Neural progenitor cell (in vitro differentiated cells): ENCODE measurements at regions not wholly inside any gene's neighbourhood (a gene's known extent, or its start where the extent isn't known, plus 50 kb on each side); places are given as distances from the start of the nearest gene placed in this dataset.
A peak's percentile ranks its signal among the peaks of the same experiment; 100 is the strongest.

Experiments used
- DNase-seq: peaks from one replicate; pipeline ENCODE4 v3.0.0-alpha.2; 2016; ENCODE audit warnings: low spot score
- H2AFZ ChIP-seq: fragments of 200-600 bp; sonication (generic); replicated peaks from 2 replicates; pipeline ENCODE4 v1.6.1; 2016; ENCODE audit warnings: antibody characterized with exemption
- H3F3A ChIP-seq: fragments of 200-600 bp; sonication (generic); 2 replicates; pipeline ENCODE4 v1.6.1; 2016; ENCODE audit warnings: antibody characterized with exemption, low read depth
- H3K27ac ChIP-seq: fragments of 200-600 bp; sonication (generic); 2 replicates; pipeline ENCODE4 v1.5.1; 2016; ENCODE audit warnings: mild to moderate bottlenecking
- H3K27me3 ChIP-seq: fragments of 200-600 bp; sonication (generic); 2 replicates; pipeline ENCODE4 v1.6.1; 2016; ENCODE audit warnings: mild to moderate bottlenecking, moderate library complexity
- H3K36me3 ChIP-seq: fragments of 200-600 bp; sonication (generic); 2 replicates; pipeline ENCODE4 v1.5.1; 2016
- H3K4me1 ChIP-seq: fragments of 200-600 bp; sonication (generic); 2 replicates; pipeline ENCODE4 v1.6.1; 2016; ENCODE audit warnings: mixed run types
- H3K4me2 ChIP-seq: fragments of 200-600 bp; sonication (generic); 2 replicates; pipeline ENCODE4 v1.6.1; 2016
- H3K4me3 ChIP-seq: fragments of 200-600 bp; sonication (generic); 2 replicates; pipeline ENCODE4 v1.5.1; 2016
- H3K79me2 ChIP-seq: fragments of 200-600 bp; sonication (generic); 2 replicates; pipeline ENCODE4 v1.6.1; 2016; ENCODE audit warnings: low read depth
- H3K9ac ChIP-seq: fragments of 200-600 bp; sonication (generic); 2 replicates; pipeline ENCODE4 v1.6.1; 2016
- H3K9me3 ChIP-seq: fragments of 200-600 bp; sonication (generic); 2 replicates; pipeline ENCODE4 v1.5.1; 2016; ENCODE audit warnings: low read depth
- H4K20me1 ChIP-seq: fragments of 200-600 bp; sonication (generic); 2 replicates; pipeline ENCODE4 v1.6.1; 2016; ENCODE audit warnings: low read depth
- H3K27ac Mint-ChIP-seq: 3 replicates; pipeline ENCODE4 v1.8.0; 2021; ENCODE audit warnings: mixed read lengths
- H3K27me3 Mint-ChIP-seq: 2 replicates; pipeline ENCODE4 v1.8.0; 2022; ENCODE audit warnings: low read depth, mild to moderate bottlenecking, inconsistent platforms, moderate library complexity, mixed read lengths; ENCODE audit not compliant: insufficient read depth
- H3K36me3 Mint-ChIP-seq: 3 replicates; pipeline ENCODE4 v1.8.0; 2021; ENCODE audit warnings: mixed read lengths
- H3K4me1 Mint-ChIP-seq: 3 replicates; pipeline ENCODE4 v1.8.0; 2021; ENCODE audit warnings: mixed read lengths
- H3K4me3 Mint-ChIP-seq: 3 replicates; pipeline ENCODE4 v1.8.0; 2021; ENCODE audit warnings: mild to moderate bottlenecking, moderate library complexity, mixed read lengths
- H3K9me3 Mint-ChIP-seq: 3 replicates; pipeline ENCODE4 v1.8.0; 2020; ENCODE audit warnings: mixed read lengths
- EZH2 ChIP-seq: fragments of 200-600 bp; sonication (generic); IDR thresholded peaks from 2 replicates; pipeline ENCODE4 v1.6.1; 2017; ENCODE audit warnings: antibody characterized with exemption, mild to moderate bottlenecking, moderate library complexity
- EZH2phosphoT487 ChIP-seq: fragments of 200-600 bp; sonication (generic); IDR thresholded peaks from 2 replicates; pipeline ENCODE4 v1.6.1; 2017; ENCODE audit warnings: antibody characterized with exemption
- TF ChIP-seq, protein P1 (sequence below): fragments of 200-600 bp; sonication (generic); IDR thresholded peaks from 2 replicates; pipeline ENCODE4 v1.5.1; 2017; ENCODE audit warnings: antibody characterized with exemption, mild to moderate bottlenecking

DNA sequence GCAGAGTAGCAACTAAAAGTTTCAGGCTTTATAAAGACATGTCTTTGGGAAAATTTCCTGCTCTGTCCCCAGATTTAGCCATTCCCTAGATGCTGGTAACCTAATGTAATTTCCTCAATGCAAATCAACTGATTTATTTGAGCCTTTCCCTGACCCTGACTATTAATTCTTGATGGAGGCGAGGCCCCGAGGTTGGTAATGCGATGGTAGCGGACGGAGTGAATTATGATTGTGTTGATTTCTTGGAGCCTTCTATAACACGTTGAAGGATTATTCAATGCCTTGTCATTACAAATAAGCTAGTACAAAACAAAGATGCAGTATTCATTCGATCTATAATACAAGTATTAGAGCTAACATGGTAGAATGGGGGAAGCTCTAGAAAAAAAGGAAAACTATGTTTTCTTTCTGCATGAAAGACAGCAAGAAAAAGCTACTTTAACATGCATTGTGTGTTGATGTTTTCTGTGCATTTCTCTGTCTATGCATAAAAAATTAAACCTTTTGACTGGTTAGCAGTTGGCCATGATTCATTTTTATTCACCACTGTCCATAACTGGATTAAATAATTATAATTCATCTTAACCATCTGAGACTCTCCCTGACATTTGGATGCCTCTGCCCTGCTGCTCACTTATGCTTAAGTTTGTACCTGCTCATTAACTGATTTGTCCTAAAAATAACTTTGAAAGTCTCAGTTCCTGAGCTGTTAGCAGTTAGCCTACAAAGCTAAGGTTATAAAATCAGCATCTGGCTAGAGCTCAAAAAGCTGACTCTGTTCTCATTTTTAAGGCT lies 490.2 kb upstream of the NUDT12 start:
- Mint-ChIP-seq H3K9me3 (no peaks in the 10 kb centered on the region), H3K4me3 (no peak overlapping the region), H3K27me3 (no peaks in the 10 kb centered on the region), H3K27ac (no peak overlapping the region), H3K4me1 (peaks cover 3% of the 10 kb centered on the region), H3K36me3 (no peaks in the 10 kb centered on the region)
- Histone ChIP-seq H3K27me3 (no peaks in the 10 kb centered on the region), H3K4me2 (no peak overlapping the region), H4K20me1 (no peaks in the 10 kb centered on the region), H3K4me1 (no peaks in the 10 kb centered on the region), H3K79me2 (no peaks in the 10 kb centered on the region), H3K4me3 (no peak overlapping the region), H2AFZ (no peak overlapping the region), H3F3A (no peaks in the 10 kb centered on the region), H3K27ac (no peak overlapping the region), H3K9ac (no peak overlapping the region), H3K9me3 (no peaks in the 10 kb centered on the region), H3K36me3 (no peaks in the 10 kb centered on the region)
- no peak for DNase-seq
- TF ChIP-seq EZH2 (no peak), EZH2phosphoT487 (no peak)
- TF ChIP-seq, protein P1, sequence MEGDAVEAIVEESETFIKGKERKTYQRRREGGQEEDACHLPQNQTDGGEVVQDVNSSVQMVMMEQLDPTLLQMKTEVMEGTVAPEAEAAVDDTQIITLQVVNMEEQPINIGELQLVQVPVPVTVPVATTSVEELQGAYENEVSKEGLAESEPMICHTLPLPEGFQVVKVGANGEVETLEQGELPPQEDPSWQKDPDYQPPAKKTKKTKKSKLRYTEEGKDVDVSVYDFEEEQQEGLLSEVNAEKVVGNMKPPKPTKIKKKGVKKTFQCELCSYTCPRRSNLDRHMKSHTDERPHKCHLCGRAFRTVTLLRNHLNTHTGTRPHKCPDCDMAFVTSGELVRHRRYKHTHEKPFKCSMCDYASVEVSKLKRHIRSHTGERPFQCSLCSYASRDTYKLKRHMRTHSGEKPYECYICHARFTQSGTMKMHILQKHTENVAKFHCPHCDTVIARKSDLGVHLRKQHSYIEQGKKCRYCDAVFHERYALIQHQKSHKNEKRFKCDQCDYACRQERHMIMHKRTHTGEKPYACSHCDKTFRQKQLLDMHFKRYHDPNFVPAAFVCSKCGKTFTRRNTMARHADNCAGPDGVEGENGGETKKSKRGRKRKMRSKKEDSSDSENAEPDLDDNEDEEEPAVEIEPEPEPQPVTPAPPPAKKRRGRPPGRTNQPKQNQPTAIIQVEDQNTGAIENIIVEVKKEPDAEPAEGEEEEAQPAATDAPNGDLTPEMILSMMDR, result no peak

DNA sequence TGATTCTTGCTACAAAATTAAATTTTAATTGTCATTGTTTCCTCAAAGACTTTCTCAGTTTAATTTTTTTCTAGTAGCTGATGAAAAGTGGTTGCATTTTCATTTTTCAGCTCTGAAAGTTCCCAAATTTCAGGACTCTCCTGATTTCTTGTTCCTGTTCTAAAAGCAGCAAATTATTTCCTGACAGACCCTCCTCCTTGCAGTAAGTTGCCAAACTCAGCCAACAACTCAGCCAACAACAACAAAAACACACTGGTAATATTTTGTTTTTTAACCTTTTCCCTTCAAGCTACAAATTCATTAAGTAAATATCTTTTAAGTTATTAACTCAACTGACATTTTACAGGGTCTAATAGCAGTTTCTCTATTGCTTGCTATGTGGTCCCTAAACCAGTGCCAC lies 487.8 kb upstream of the NUDT12 start:
- Histone ChIP-seq H3K4me3 (no peak overlapping the region), H2AFZ (no peak overlapping the region), H3K9ac (no peak overlapping the region), H3K36me3 (no peaks in the 10 kb centered on the region), H3K27me3 (no peaks in the 10 kb centered on the region), H3K4me1 (peaks cover 3% of the 10 kb centered on the region), H3K9me3 (no peaks in the 10 kb centered on the region), H3K79me2 (no peaks in the 10 kb centered on the region), H3K4me2 (no peak overlapping the region), H3F3A (no peaks in the 10 kb centered on the region), H4K20me1 (no peaks in the 10 kb centered on the region), H3K27ac (no peak overlapping the region)
- Mint-ChIP-seq H3K27ac (no peak overlapping the region), H3K4me3 (no peak overlapping the region), H3K9me3 (no peaks in the 10 kb centered on the region), H3K4me1 (peaks cover 6% of the 10 kb centered on the region), H3K27me3 (no peaks in the 10 kb centered on the region), H3K36me3 (no peaks in the 10 kb centered on the region)
- no peak for TF ChIP-seq EZH2phosphoT487
- TF ChIP-seq EZH2, result no peak
- TF ChIP-seq, protein P1, result no peak
- no peak for DNase-seq

DNA sequence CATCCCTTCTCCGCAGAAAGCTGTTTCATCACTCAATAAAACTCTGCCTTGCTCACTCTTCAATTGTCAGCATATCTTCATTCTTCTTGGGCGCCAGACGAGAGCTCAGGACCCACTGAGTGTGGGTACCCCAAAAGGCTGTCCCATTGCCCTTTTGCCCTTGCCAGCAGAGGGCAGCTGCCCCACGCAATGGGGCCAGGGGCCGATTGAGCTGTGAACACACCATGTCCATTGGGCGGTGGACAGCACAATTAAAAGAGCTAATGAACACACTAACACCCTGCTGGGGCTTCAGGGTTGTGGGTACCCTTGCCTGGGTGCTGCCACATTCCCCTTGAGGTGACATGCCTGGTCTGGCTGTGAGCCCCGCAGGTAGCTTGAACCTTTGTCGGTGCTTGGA lies 487.2 kb upstream of the NUDT12 start:
- Mint-ChIP-seq H3K27ac (peak overlapping the region; percentile 43), H3K9me3 (no peaks in the 10 kb centered on the region), H3K4me3 (no peak overlapping the region), H3K4me1 (peaks cover 9% of the 10 kb centered on the region), H3K27me3 (no peaks in the 10 kb centered on the region), H3K36me3 (no peaks in the 10 kb centered on the region)
- TF ChIP-seq EZH2phosphoT487, result no peak
- TF ChIP-seq EZH2, result no peak
- TF ChIP-seq, protein P1, result no peak
- peaks cover 3% of the 10 kb centered on the region for H3K4me1 ChIP-seq
- H3K27ac ChIP-seq, result no peak overlapping the region
- no peaks in the 10 kb centered on the region for H3K79me2 ChIP-seq
- H3K27me3 ChIP-seq, result no peaks in the 10 kb centered on the region
- no peaks in the 10 kb centered on the region for H3F3A ChIP-seq
- no peaks in the 10 kb centered on the region for H3K9me3 ChIP-seq
- H3K9ac ChIP-seq, result no peak overlapping the region
- DNase-seq, result no peak
- H3K4me2 ChIP-seq, result no peak overlapping the region
- no peak overlapping the region for H3K4me3 ChIP-seq
- no peak overlapping the region for H2AFZ ChIP-seq
- no peaks in the 10 kb centered on the region for H3K36me3 ChIP-seq
- no peaks in the 10 kb centered on the region for H4K20me1 ChIP-seq
